ENCODE measurements at regions not wholly inside any gene's neighbourhood (a gene's known extent, or its start where the extent isn't known, plus 50 kb on each side); places are given as distances from the start of the nearest gene placed in this dataset.

GRCh38 chr11:95698676-95699557, 90.7 kb downstream of the FAM76B start:
- Histone ChIP-seq H3K4me3 (replicated peaks; ENCODE audit: low read depth, low read length) (no peak overlapping the region), H3K36me3 (ENCODE audit: control insufficient read depth, insufficient read depth, low read length) (no peaks in the 10 kb centered on the region), H3K27me3 (replicated peaks; ENCODE audit: control insufficient read depth, insufficient read depth, low read length) (no peaks in the 10 kb centered on the region)
- TF ChIP-seq CTCF (IDR thresholded peaks at IDR 0.05; ENCODE audit: insufficient read depth, low read length, poor library complexity, severe bottlenecking) = no peak
- no peak for DNase-seq (ENCODE audit: extremely low read depth, insufficient read length)

GRCh38 chr11:95697614-95698408, 91.8 kb downstream of the FAM76B start:
- Histone ChIP-seq H3K4me3 (replicated peaks; ENCODE audit: low read depth, low read length) (no peak overlapping the region), H3K27me3 (replicated peaks; ENCODE audit: control insufficient read depth, insufficient read depth, low read length) (no peaks in the 10 kb centered on the region), H3K36me3 (ENCODE audit: control insufficient read depth, insufficient read depth, low read length) (no peaks in the 10 kb centered on the region)
- no peak for DNase-seq (ENCODE audit: extremely low read depth, insufficient read length)
- no peak for TF ChIP-seq CTCF (IDR thresholded peaks at IDR 0.05; ENCODE audit: insufficient read depth, low read length, poor library complexity, severe bottlenecking)

DNA sequence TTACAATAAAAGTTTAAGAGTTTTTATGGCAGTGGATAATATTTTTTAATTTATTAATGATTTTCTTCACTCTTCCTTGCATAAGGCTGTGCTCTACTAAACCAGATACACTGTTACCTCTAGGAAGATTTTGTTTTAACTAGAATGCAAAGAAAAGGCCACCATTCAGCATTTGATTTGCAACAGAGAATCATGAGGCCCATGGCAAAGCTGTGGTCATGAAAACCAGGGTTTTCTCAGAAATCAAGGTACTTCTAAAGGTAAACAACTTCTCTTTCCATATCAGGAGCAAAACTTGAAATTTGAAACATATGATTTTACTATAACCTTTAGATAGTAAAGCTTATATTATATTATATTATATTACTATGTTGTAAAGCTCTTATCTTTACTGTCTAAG, 94.4 kb downstream of the FAM76B start:
- no peaks in the 10 kb centered on the region for H3K36me3 ChIP-seq (ENCODE audit: control insufficient read depth, insufficient read depth, low read length)

DNA sequence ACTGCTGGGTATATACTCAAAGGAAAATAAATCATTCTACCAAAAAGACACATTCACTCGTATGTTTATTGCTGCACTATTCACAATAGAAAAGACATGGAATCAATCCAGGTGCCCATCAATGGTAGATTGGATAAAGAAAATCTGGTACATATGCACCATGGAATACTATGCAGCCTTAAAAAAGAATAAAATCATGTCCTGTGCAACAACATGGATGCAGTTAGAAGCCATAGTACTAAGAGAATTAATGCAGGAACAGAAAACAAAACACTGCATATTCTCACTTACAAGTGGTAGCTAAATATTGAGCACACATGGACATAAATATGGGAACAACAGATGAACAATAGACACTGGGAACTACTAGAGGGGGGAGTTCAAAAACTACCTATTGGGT, 96.3 kb downstream of the FAM76B start:
- DNase-seq (ENCODE audit: extremely low read depth, insufficient read length) = no peak
- Histone ChIP-seq H3K4me3 (replicated peaks; ENCODE audit: low read depth, low read length) (no peak overlapping the region), H3K36me3 (ENCODE audit: control insufficient read depth, insufficient read depth, low read length) (no peaks in the 10 kb centered on the region), H3K27me3 (replicated peaks; ENCODE audit: control insufficient read depth, insufficient read depth, low read length) (no peaks in the 10 kb centered on the region)
- no peak for TF ChIP-seq CTCF (IDR thresholded peaks at IDR 0.05; ENCODE audit: insufficient read depth, low read length, poor library complexity, severe bottlenecking)

More for the DNA sequence above, 94.4 kb downstream of the FAM76B start:
- Histone ChIP-seq H3K4me3 (replicated peaks; ENCODE audit: low read depth, low read length) (no peak overlapping the region), H3K27me3 (replicated peaks; ENCODE audit: control insufficient read depth, insufficient read depth, low read length) (no peaks in the 10 kb centered on the region)
- TF ChIP-seq CTCF (IDR thresholded peaks at IDR 0.05; ENCODE audit: insufficient read depth, low read length, poor library complexity, severe bottlenecking) = no peak
- no peak for DNase-seq (ENCODE audit: extremely low read depth, insufficient read length)

DNA sequence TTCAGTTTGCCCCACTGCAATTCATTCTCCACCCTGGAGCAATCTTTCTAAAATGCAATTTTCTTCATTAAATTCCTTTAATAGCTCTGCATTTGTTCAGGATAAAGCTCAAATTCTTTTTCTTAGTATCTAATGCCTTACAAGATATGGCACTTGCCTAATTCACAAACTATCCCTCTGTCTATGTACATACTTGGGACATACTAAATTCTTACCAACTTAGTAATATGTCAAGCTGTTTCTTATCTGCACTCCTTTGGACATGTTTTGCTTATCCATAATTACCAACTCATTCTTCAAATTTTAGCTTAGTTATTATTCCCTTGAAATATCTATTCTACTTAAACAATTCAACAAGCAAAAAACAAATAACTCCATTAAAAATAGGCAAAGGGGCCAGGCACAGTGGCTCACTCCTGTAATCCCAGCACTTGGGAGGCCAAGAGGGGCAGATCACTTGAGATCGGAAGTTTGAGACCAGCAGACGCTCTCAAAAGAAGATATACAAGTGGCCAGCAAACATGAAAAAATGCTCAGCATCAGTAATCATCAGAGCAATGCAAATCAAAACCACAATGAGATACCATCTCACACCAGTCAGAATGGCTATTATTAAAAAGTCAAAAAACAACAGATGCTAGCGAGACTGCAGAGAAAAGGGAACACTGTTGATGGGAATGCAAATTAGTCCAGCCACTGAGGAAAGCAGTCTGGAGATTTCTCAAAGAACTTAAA, 96.9 kb downstream of the FAM76B start:
- H3K4me3 ChIP-seq (replicated peaks; ENCODE audit: low read depth, low read length) = no peak overlapping the region
- TF ChIP-seq CTCF (IDR thresholded peaks at IDR 0.05; ENCODE audit: insufficient read depth, low read length, poor library complexity, severe bottlenecking) = no peak
- H3K36me3 ChIP-seq (ENCODE audit: control insufficient read depth, insufficient read depth, low read length) = no peaks in the 10 kb centered on the region
- no peak for DNase-seq (ENCODE audit: extremely low read depth, insufficient read length)
- H3K27me3 ChIP-seq (replicated peaks; ENCODE audit: control insufficient read depth, insufficient read depth, low read length) = no peaks in the 10 kb centered on the region

All from GM06990 (cell line).